B cell (primary cell): ENCODE measurements at regions not wholly inside any gene's neighbourhood (a gene's known extent, or its start where the extent isn't known, plus 50 kb on each side); places are given as distances from the start of the nearest gene placed in this dataset.

Experiments
- CTCF ChIP-seq: fragments of 200-600 bp; IDR thresholded peaks from one replicate; pipeline ENCODE4 v1.8.0; 2022; ENCODE audit warnings: antibody characterized with exemption, mild to moderate bottlenecking
- EZH2 ChIP-seq: IDR thresholded peaks from 2 replicates; pipeline ENCODE4 v1.6.1; 2012; ENCODE audit warnings: borderline replicate concordance, low read depth, mild to moderate bottlenecking, moderate library complexity, low read length; ENCODE audit not compliant: insufficient read depth, poor library complexity, severe bottlenecking

- no peak for TF ChIP-seq CTCF
- TF ChIP-seq EZH2, result no peak
Observed at GRCh38 chr18:22698711-22699110, 234.4 kb upstream of the RBBP8 start.
